ENCODE measurements at regions not wholly inside any gene's neighbourhood (a gene's known extent, or its start where the extent isn't known, plus 50 kb on each side); places are given as distances from the start of the nearest gene placed in this dataset.

DNA sequence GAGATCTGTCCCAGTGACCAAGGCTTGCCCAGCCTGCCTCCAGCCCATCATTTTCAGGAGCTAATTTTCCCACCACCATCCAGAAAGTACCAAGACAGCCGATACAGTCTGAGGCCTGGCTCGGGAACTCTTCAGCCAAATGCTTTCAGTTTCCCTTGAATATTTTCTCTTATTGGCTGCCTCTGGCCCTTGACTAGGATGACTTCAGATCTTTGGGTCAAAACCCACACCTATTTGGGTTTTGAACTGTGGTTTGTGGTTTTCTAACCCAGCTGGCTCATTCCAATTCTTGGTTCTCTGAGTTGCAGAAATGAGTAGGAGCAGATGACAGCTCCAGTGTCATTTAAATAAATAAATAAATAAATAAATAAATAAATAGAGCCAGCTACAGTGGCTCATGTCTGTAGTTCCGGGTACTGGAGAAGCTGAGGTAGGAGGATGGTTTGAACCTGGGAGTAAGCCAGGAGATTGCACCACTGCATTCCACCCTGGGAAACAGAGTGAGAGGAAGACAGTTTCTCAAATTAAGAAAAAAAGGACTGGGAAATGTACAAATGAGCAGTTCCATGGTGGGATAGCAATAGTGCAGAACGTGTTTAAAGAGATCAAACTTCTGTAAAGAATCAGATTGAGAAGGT, 465.0 kb upstream of the SOX11 start:
- peaks cover 3% of the 10 kb centered on the region; the same call in 1 of the 2 replicates for H3K9me3 ChIP-seq (ENCODE audit: control insufficient read depth, insufficient read depth, low read length)
- H3K4me3 ChIP-seq (ENCODE audit: low read length): no peak overlapping the region
- H3K27ac ChIP-seq (ENCODE audit: low read depth, low read length): no peak overlapping the region
- H3K27me3 ChIP-seq (ENCODE audit: control insufficient read depth, low read length): no peaks in the 10 kb centered on the region
- TF ChIP-seq, protein P1, sequence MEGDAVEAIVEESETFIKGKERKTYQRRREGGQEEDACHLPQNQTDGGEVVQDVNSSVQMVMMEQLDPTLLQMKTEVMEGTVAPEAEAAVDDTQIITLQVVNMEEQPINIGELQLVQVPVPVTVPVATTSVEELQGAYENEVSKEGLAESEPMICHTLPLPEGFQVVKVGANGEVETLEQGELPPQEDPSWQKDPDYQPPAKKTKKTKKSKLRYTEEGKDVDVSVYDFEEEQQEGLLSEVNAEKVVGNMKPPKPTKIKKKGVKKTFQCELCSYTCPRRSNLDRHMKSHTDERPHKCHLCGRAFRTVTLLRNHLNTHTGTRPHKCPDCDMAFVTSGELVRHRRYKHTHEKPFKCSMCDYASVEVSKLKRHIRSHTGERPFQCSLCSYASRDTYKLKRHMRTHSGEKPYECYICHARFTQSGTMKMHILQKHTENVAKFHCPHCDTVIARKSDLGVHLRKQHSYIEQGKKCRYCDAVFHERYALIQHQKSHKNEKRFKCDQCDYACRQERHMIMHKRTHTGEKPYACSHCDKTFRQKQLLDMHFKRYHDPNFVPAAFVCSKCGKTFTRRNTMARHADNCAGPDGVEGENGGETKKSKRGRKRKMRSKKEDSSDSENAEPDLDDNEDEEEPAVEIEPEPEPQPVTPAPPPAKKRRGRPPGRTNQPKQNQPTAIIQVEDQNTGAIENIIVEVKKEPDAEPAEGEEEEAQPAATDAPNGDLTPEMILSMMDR (IDR thresholded peaks at IDR 0.05; ENCODE audit: low read depth, low read length, poor library complexity, severe bottlenecking): no peak
- no peak for TF ChIP-seq EZH2phosphoT487 (IDR thresholded peaks at IDR 0.05; ENCODE audit: borderline replicate concordance, low read length)
- no peaks in the 10 kb centered on the region for H3K36me3 ChIP-seq (ENCODE audit: control insufficient read depth, low read length)
- H3K9me2 ChIP-seq (replicated peaks; ENCODE audit: control insufficient read depth, low read length): no peaks in the 10 kb centered on the region
- no peaks in the 10 kb centered on the region for H3K79me2 ChIP-seq (ENCODE audit: control insufficient read depth, low read length)
- H3K4me2 ChIP-seq (ENCODE audit: low read length): no peak overlapping the region
- no peaks in the 10 kb centered on the region for H3F3A ChIP-seq (ENCODE audit: control insufficient read depth, insufficient read depth)
- H4K20me1 ChIP-seq (ENCODE audit: control insufficient read depth, insufficient read depth, low read depth, low read length): no peaks in the 10 kb centered on the region
- no peaks in the 10 kb centered on the region for H3K4me1 ChIP-seq (ENCODE audit: control insufficient read depth, low read length)

DNA sequence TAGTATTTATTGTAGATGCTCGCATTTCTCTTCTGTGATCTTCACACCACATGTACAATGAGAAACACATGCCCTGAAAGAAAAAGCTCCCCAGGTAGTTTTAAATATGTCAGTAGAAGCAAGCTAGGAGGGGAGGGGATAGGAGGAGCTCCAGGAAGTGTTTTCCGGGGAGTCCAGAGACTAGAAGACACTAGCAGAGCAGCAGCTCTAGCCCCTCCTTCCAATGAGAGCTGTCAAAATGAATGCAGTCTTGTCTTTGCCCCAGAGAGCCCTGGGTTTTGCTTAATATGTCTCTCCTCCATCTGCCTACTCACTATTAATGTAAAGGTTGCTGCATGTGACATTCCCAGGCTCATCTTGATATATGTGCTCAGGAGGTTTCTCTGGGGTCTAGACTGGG, 462.6 kb upstream of the SOX11 start:
- Histone ChIP-seq H3K9me3 (ENCODE audit: control insufficient read depth, insufficient read depth, low read length) (peaks cover 3% of the 10 kb centered on the region; the same call in 1 of the 2 replicates), H3K79me2 (ENCODE audit: control insufficient read depth, low read length) (no peaks in the 10 kb centered on the region), H3K27me3 (ENCODE audit: control insufficient read depth, low read length) (no peaks in the 10 kb centered on the region), H3K4me3 (ENCODE audit: low read length) (no peak overlapping the region), H3K27ac (ENCODE audit: low read depth, low read length) (no peak overlapping the region), H3K9me2 (replicated peaks; ENCODE audit: control insufficient read depth, low read length) (no peaks in the 10 kb centered on the region), H3K36me3 (ENCODE audit: control insufficient read depth, low read length) (no peaks in the 10 kb centered on the region), H3K4me2 (ENCODE audit: low read length) (no peak overlapping the region), H3K4me1 (ENCODE audit: control insufficient read depth, low read length) (no peaks in the 10 kb centered on the region), H3F3A (ENCODE audit: control insufficient read depth, insufficient read depth) (no peaks in the 10 kb centered on the region), H4K20me1 (ENCODE audit: control insufficient read depth, insufficient read depth, low read depth, low read length) (no peaks in the 10 kb centered on the region)
- TF ChIP-seq, protein P1 (IDR thresholded peaks at IDR 0.05; ENCODE audit: low read depth, low read length, poor library complexity, severe bottlenecking): no peak
- no peak for TF ChIP-seq EZH2phosphoT487 (IDR thresholded peaks at IDR 0.05; ENCODE audit: borderline replicate concordance, low read length)

DNA sequence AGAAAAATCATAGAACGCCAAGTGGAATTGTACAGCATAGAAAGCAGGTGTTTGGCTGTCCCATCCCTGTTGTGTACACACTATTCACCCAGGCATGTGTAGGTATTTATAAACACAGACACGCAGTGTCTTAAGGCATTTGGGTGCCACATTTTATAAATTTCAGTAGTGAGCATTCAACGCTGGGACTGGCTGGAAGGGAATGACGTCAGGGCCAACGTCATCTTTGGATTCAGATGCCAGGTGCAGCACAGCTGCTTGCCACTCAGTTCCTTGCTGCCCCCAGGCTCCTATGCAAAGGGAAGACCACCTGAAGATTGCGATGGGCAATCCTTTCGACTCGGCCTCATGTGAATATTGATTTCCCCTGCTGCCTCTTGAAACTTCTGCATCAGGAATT, 461.7 kb upstream of the SOX11 start:
- H3K36me3 ChIP-seq (ENCODE audit: control insufficient read depth, low read length): no peaks in the 10 kb centered on the region
- no peak overlapping the region for H3K27ac ChIP-seq (ENCODE audit: low read depth, low read length)
- H3K4me1 ChIP-seq (ENCODE audit: control insufficient read depth, low read length): no peaks in the 10 kb centered on the region
- no peaks in the 10 kb centered on the region for H4K20me1 ChIP-seq (ENCODE audit: control insufficient read depth, insufficient read depth, low read depth, low read length)
- H3K4me3 ChIP-seq (ENCODE audit: low read length): no peak overlapping the region
- no peaks in the 10 kb centered on the region for H3K79me2 ChIP-seq (ENCODE audit: control insufficient read depth, low read length)
- no peaks in the 10 kb centered on the region for H3K27me3 ChIP-seq (ENCODE audit: control insufficient read depth, low read length)
- no peak for TF ChIP-seq EZH2phosphoT487 (IDR thresholded peaks at IDR 0.05; ENCODE audit: borderline replicate concordance, low read length)
- TF ChIP-seq, protein P1 (IDR thresholded peaks at IDR 0.05; ENCODE audit: low read depth, low read length, poor library complexity, severe bottlenecking): no peak
- H3F3A ChIP-seq (ENCODE audit: control insufficient read depth, insufficient read depth): no peaks in the 10 kb centered on the region
- H3K9me3 ChIP-seq (ENCODE audit: control insufficient read depth, insufficient read depth, low read length): peaks cover 3% of the 10 kb centered on the region; the same call in 1 of the 2 replicates
- H3K9me2 ChIP-seq (replicated peaks; ENCODE audit: control insufficient read depth, low read length): no peaks in the 10 kb centered on the region
- H3K4me2 ChIP-seq (ENCODE audit: low read length): no peak overlapping the region
